GM19043 (cell line): ENCODE measurements at regions not wholly inside any gene's neighbourhood (a gene's known extent, or its start where the extent isn't known, plus 50 kb on each side); places are given as distances from the start of the nearest gene placed in this dataset.

Experiments
- ATAC-seq: cut with Tn5 transposase; IDR thresholded peaks from one replicate; pipeline ENCODE4 v1.9.1; 2021; ENCODE audit warnings: low read depth; ENCODE audit not compliant: unreplicated experiment

DNA sequence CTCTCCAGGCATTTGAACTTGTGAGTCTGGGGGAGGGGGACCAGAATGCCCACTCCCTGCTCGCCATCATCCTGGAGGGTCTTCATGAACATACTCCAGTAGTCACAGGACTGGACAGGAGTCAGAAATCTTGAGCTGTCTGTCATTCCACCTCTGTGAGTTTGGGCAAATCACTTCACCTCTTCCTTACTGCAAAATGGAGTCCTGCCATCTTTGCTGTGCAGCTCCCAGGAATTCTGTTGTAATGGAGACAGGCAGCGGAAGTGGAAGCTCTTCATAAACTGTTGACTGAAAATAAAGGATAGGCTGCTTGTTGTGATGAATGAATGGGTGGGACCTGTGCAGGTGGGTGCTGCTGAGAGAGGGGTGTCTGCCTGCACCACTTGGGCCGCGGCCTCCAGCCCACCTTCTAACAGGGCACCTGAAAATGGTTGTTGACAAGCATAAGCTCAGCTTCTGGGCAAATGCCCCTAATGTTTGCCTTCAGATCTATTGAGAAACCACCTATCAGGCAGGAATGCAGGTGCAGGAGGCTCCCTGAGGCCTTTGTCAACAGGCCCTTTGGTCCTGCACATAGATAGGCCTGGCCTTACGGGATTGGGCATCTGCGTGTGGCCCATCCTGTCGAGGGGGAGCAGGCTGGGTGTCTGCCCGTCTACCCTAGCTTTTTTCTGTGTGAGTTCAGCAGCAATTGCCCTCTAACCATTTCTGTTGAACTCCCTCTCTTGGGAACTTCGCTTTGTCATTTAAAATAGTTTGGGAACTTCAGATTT, 321.0 kb downstream of the RPS6KC1 start:
- no peak for ATAC-seq

DNA sequence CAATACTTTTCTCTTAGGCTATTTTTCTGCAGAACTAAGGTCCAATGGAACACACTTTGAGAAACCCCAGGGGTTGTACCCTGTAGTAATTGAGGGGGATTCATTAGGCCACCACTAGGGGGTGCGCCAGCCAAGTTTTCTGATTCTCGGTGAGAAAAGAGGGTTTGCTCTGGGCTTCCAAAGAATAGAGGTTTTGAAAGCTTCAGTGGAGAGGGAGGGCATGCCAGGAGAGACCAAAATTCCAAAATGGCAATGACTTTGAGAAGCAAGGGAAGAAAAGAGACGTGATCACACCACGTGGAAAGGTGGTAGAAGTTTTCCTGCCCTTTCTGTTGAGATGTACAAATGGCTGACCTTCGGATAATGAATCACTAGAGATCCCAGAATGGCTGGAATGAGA, 323.3 kb downstream of the RPS6KC1 start:
- peak; percentile 84 for ATAC-seq

DNA sequence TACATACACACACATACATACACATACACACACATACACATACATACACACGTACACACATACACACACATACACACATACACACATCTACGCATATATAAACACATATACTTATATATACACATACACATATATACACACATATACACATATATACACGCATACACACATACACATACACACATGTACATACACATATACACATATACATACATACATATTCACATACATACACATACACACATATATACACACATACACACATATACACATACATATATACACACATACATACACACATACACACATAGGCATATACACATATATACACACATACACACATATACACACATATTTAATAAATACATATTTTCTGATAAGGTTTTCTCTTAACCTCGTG, 324.0 kb downstream of the RPS6KC1 start:
- ATAC-seq: no peak

DNA sequence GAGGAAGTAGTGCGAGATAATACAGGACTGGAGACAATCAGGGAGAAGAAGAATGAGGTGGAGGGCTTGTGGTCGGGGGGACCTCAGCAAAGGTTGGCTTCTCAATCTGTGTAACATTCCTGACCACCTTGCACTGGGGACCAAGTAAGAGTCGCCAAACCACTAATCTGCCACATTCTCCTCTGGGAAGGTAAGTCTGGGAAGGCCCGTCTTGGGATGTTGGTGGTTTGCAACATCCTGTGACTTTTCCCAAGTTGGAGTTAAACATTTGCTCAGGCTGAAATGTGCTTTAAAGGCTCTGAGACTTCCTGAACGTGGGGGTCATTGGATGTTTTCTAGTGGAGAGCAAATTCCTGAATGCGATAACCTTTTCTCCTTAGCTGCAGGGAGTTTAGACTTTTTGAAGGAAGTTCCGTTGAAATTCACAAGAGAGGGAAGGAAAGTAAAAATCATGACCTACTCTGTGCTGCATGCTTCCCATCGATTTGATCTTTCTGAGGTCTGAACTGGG, 325.9 kb downstream of the RPS6KC1 start:
- ATAC-seq: no peak

DNA sequence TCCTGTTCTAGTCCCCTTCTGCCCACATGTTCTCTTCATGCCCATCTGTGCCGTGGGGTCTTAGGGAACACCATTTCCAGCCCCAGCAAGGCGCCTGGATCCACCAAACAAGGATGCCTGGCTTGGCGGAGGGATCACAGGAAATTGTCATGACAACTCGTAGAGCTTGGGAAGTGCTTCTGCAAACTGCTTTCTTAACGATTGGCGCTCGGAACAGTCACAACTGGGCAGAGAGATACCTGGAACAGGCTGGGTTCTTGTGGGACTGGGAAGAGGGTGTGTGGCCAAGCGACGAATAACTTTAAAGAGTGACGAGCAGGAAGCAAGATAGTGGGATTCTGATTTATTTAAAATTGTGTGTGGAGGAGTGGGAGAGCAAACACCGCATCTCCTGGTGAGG, 329.8 kb downstream of the RPS6KC1 start:
- no peak for ATAC-seq

DNA sequence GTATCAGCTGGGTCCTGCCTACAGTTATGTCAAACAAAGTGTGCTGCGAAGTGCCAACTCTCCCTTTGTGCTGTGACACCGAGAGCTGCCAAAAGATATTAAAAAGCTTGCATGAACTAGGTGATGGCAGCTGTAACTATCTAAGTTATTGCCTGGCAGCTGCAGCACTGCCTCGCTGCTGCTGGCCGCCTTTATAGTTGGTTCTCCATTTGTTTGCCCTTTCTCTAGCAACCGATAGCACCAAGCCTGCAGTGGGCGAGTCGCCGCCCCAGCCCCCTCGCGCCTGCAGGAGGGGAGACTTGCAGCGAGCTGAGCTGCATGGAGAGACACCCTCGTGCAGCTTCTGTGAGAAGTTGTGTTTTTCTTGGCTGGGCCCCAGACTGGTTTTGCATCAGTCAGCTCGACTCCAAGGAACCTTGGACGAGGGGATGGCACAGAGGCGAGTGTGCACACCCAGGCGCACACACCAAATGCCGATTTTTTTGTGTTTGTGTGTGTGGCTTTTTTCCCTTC, 330.6 kb downstream of the RPS6KC1 start:
- ATAC-seq: no peak

DNA sequence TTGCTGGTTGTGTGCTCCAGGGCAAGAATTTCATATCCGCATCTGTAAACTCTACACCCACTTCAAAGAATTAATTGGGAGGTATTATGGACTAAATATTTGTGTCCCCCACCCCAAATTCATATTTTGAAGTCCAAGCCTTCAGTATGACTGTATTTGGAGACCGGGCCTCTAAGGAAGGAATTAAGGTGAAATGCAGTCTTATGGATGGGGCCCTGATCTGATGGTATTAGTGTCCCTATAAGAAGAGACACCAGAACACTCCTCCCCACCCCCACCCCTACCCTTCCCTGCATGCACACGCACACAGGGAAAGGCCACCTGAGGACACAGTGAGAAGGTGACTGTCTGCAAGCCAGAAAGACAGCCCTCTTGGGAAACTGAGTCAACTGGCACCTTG, 332.4 kb downstream of the RPS6KC1 start:
- no peak for ATAC-seq

DNA sequence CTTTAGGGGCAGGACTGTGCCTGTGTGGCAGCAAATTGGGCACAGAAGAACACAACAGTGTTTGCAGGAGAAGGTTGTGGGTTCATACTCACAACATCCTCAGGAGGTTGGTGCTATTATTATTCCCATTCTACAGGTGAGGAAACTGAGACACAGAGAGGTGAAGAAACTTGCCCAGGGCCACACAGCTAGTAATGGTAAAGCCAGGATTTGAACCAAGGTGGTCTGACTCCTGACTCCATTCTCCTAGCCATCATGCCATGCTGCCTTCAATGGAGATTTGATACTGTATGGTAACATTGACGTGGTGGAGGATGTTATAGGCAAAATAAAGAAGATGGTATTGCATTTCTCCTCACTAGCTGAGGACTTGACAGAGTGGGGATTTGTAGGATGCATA, 334.2 kb downstream of the RPS6KC1 start:
- ATAC-seq: no peak

DNA sequence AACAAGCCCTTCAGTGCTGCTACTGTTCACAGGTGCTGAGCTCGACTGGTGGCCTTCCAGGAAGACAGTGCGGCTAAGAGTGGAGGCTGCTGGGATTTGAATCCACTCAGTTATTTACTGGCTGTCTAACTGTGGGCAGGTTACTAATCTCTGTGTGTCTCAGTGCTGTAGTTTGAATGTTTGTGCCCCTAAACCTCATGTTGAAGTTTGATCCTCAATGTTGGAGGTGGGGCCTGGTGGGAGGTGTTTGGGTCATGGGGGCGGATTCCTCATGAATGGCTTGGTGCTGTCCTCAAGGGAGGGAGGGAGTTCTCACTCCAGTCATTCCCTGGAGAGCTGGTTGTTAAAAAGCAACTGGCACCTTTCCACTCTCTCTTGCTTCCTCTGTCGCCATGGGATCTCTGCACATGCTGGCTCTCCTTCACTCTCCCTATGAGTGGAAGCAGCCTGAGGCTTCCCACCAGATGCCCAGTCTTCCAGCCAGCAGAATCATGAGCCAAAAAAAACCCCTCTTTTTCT, 334.8 kb downstream of the RPS6KC1 start:
- no peak for ATAC-seq

DNA sequence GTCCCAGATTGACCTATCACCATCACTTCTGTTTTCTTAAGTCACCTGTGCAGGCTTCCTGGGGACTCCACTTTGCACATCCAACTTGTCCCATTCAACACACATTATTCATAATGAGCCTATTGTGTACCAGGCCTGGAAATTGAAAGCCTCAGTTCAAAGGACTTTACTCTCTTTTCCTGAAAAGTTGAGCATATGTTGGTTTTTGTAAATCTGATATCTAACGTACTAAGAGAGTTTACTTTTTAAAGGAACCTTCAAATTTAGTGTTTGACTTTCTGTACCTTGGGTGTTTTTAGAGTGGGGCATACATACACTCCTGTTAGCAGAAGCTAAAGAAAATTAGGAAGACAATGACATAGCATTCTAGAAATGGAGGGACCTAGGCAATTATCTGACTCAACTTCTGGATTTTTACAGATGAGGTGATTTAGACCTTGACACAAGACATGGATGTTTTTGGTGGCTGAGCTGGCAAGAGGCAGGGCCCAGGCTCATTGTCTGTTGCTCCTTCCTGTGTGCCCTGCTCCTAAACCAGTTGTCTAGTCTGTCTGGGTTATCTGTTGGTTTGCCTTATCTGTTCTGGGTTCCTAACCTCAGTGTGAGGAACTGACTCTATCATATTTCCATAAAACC, 336.5 kb downstream of the RPS6KC1 start:
- no peak for ATAC-seq

DNA sequence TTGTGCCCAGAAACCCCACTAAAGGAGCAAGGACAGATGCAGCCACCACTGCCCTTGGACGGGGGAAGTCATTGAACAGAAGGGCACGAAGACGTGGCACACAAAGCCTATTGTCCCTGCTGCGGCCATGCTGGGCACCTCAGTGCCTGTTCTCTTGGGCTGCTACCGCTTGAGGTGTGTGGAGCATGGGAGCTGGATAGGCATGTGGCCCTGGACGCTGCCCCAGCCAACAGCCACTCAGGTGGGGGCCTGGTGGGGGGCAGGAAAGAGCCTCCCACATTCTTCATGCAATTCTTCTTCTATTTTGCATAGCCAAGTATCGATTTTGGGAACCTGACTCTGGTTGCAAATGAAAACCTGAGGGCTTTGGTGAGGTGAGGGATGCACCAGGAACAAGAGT, 337.2 kb downstream of the RPS6KC1 start:
- no peak for ATAC-seq

DNA sequence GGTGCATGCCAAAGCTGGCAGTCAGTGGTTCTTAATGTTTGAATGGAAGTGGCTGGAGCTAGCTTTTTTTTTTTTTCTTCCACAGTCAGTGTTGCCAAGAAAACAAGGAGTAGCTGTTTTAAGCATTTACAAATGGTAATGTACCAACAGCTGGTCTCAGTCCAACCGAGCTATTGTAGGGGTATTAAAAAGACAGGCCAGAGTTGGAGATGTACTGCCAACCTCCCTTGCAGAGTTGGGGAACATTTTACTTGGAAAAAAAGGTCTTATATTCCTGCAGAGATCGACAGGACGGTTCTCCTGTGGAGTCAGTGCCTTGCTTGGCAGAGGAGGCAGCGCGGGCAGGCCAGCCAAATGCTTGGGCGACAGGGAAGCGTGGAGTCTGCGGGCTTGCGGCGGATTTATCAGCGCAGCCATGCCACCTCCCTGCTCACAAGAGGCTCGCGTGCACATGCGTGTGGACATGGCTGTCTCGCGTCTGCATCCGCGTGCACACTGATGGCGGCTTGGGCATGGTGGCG, 338.1 kb downstream of the RPS6KC1 start:
- no peak for ATAC-seq

DNA sequence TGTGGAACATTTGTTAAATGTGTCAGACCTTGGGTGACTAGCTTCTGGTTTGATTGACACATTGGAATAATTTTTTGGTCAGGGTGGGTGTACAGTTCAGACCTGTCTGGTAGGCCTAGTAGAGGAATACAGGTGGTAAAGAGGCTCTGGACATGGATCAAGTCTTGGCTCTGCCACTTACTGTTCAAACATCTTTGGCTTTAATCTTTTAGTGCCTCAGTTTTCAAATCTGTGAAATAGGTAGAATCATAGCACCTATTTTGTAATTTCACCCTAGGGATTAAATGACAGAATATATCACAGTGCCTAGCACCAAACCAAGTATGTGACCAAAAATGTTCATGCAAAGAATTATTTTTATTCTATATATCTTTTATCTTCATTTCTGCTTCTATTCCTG, 340.4 kb downstream of the RPS6KC1 start:
- ATAC-seq: no peak

DNA sequence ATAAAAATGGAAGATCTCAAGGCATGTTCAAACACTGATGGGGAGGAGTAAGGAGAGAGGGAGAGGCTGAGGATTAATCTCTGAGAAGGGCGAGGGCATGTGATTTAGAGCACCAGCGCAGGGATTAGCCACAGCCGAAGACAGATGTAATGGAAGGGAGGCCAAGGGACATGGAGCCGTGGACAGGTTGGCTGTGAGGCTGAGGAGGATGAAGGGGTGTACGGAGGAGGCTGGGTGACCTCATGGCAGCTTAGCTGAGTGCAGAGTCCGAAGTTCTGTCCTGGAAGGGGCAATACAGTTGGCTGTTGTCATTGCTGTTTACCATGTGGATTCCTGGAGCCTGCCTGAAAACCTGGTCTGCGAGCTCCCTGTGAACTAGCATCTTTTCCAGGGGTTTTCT, 342.8 kb downstream of the RPS6KC1 start:
- no peak for ATAC-seq

DNA sequence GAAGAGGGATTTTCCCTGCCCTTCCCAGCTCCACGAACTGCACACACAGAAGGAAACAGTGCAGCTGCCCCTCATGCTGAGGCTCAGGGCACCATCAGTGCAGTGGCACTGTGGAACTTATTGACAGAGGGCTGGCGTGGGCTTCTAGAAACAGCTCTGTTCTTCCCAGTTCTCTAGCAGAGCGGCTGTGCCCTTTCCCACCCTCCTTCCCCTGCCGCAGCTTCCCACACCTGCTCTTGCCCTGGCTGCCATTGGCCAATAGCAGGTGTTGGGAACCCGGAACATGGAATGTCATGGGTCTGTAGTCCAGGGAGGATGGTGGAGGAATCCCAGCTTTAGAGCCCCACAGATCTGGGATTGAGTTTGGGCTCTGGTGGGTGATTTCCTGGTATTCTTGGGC, 343.8 kb downstream of the RPS6KC1 start:
- no peak for ATAC-seq

DNA sequence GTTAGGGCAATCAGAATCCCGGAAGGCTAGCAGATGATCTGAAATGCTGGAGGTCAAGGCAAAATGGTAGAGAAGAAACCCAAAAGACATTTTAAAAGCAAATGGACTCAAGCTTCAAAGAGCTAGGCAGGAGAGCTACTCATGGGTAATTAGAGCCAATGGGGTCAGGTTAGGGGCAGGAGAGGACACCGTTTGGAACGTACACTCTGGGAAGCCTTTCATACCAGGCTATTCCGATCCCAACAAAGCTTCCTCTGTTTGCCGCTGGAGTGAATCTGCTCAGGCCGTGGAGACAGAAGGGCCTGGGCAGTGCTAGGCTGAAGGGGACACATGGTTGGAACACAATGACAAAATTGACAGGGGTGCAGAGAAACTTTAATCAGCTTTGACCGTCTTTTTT, 346.6 kb downstream of the RPS6KC1 start:
- no peak for ATAC-seq

DNA sequence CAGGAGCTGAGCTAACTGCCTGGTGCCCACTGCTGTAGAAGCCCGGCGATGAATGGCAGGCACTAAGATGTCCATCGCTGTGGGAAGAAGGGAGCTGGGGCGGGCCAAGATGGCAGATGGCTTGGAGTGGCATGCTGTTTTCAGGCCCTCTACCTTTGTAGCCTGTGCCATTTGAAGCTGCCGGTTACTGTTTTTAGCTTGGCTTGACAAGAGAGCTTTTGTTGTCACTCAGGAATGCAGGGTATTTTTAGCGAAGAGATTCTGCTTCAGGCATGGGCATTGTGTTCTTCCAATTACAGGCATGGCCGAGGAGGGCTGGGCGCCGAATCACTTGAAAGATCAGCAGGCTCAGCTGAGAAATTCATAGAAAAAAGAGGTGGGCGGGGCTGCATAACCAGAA, 348.7 kb downstream of the RPS6KC1 start:
- no peak for ATAC-seq

DNA sequence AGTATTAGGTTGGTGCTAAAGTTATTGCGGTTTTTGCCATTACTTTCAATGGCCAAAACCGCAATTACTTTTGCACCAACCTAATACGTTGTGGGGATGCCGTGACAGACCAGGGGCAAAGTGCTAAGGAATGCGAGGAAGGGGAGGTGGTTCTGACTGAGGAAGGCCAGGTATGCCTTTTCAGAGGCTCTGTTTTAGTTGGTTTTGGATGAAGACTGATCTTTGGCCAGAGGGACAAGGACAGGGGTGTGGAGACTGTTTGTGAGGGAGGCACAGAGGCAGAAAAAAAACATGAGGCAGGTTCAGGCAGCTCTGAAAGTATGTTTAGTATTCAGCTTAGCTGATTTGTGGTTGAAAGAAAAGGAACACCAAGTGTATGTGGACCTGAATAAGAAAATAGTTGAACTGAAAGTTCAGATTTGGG, 358.2 kb downstream of the RPS6KC1 start:
- ATAC-seq: no peak

DNA sequence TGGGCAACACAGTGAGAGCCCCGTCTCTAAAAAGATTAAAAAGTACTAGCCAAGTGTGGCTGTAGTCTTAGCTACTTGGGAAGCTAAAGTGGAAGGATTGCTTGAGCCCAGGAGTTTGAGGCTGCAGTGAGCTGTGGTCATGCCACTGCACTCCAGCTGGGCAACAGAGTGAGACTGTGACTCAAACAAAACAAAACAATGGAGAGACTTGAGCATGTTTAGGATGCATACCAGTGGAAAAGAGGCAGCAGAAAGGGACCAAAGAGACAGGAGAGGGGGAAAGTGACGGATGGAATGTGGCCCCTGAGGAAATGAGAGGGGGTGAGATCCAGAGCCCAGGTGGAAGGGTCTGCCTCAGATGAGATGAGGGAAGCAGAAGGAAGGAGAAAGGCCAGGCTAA, 358.9 kb downstream of the RPS6KC1 start:
- ATAC-seq: no peak

DNA sequence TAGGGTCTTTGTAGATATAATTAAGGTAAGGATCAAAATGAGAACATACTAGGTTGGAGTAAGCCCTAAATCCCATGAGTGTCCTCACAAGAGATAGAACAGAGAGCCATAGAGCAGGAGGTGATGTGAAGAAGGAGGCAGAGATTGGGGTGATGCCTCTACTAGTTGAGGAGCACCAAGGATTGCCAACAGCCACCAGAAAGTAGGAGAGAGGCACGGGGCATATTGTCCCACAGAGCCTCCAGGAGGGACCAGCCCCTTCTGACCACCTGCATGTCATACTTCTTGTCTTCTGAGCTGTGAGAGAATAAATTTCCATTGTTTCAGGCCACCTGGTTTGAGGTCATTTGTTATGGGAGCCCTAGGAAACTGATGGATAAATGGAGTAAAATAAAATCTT, 363.3 kb downstream of the RPS6KC1 start:
- ATAC-seq: no peak

DNA sequence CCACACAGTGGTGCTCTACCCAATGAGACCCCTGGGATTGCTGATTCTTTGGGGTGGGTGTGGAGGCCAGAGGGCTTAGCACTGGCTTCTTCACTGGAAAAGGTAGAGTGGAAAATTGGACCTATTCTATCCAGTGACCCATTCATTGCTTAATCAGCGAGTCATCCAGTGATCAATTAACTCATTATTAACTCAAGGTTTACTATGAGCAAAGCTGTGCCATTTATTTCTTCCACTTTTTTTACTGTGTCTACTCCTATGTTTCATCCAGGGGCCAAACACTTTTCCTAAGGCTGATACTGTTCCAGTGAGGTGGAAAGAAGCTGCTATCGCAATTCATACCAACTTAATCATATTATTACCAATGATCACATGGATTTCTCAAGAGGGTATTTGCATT, 363.9 kb downstream of the RPS6KC1 start:
- no peak for ATAC-seq
